ENCODE measurements at regions not wholly inside any gene's neighbourhood (a gene's known extent, or its start where the extent isn't known, plus 50 kb on each side); places are given as distances from the start of the nearest gene placed in this dataset.

DNA sequence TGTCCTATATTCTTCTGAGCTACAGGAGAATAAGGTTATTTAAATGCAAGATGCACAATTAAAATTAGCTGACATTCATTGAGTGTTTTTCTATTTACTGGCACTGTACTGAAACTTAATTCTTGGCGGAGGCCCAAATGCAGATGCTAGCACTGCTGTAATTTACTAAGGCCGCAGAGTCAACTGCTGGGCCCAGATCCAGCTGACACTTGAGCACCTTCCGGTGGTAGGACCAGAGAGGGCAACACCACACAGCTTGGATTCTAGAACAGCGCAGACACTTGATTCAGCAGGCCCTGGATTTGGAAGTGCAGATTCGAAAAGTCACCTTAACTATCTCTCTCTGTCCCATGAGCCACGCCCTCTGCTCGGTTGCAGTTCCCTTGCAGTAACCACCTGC lies 228.6 kb upstream of the TMEM72 start:
- no peak for DNase-seq (ENCODE audit: low read depth)

DNA sequence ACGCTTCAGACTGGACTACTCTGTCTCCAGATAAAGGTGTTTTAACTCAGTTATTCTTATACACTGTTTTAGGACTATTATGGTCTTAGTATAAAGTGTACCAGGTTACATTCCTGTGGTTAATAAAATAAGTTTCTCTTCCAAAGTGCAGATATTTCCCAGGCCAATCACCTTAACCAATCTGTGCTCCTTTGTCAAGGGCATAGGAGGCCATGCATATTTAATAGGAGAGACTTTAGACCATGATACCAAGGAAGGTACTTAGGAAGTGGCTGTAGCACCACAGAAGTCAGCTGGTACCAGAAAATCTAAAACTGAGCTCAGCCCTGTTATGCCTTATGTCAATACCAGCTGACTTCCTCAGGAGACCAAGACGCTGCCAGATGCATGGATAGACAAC lies 226.5 kb upstream of the TMEM72 start:
- no peak for DNase-seq (ENCODE audit: low read depth)

DNA sequence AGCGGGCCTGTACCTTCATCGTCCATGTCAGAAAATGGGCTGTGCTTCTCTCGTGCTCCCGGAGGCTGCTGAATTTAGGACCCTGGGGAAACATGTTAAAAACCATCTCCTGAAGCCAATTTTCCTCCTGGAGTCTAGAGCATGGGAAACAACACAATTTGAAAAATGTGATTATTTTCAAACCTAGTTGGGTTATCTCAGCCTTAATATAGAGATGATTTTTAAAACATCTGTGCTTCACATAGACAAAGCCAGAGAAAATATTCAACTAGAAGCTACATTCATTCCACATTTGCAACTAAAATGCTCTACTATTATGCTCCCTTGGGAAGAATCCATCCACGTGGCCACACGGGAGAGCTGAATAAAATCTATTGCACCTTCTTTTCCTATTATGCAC lies 225.9 kb upstream of the TMEM72 start:
- DNase-seq (ENCODE audit: low read depth): no peak

DNA sequence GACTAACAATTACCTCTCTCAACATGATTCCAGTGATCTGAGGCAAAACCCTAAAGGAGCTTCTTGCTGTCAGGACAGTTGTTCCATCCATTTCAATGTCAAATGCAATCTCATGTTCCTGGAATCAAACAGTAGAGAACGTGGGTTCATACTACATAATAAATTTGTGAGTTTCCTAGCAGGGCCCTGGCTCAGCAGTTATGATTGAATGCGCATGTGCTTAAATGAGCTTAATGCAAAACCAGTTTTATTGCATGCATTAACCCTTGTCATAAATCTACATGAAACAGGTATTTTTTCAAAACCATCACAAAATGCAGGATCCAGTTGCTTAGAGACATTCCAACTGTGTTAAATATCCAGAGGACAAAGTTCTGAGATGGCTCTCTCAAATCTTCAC lies 225.4 kb upstream of the TMEM72 start:
- no peak for DNase-seq (ENCODE audit: low read depth)

DNA sequence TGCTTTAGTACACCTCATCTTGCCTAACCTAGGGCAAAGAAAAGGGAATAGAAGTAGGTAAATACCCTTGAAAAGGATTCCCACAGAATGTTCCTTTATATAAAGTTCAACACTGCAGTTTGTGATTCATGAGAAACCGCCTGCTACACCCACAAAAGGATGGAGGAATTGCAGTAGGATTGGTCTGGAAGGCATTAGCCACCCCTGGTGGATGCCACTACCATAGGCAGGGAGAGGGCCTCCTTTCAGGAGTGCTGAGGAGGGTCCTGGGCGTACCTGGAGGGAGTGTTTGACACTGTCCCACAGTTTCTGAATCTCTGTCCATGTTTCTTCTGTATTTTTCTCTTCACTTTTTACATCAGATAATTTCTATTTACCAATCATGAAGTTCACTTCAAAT lies 221.8 kb upstream of the TMEM72 start:
- DNase-seq (ENCODE audit: low read depth): no peak

DNA sequence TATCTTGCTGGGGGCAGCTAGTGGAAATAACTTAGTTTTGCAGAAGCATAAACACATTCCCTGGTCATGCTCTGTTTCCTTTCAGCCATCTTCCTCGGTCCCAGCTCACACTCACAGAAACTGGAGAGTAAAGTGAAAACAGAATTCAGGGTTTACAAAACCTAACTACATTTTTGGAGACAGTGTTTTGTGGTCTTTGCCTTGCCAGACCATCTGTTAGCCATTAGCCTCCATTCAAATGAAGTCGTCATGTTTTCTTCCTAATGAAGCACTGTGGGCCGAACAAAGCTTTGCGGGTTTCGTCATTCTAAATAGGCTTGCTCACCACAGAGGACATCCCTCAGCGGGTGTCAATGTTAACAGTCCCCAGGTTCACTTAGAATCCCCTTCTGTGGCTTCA lies 214.6 kb upstream of the TMEM72 start:
- DNase-seq (ENCODE audit: low read depth): no peak

DNA sequence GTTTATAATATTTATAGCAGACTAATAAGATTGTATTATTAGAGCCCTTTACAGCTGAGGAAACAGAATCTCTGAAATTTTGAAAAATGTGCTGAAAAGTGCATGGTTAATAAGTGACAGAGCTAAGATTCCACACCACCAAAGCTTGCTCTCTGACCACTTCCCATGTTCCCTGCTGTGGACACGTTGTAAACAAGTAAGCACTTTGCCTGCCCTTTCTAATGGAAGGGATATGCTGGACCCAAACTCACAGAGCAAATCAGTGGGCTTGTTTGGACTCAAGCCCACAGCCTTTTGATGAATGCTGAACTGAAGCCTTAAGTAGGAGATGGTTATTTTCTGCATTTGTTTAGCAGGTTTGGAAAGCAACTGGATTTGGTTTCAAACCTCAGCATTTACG lies 214.0 kb upstream of the TMEM72 start:
- no peak for DNase-seq (ENCODE audit: low read depth)

DNA sequence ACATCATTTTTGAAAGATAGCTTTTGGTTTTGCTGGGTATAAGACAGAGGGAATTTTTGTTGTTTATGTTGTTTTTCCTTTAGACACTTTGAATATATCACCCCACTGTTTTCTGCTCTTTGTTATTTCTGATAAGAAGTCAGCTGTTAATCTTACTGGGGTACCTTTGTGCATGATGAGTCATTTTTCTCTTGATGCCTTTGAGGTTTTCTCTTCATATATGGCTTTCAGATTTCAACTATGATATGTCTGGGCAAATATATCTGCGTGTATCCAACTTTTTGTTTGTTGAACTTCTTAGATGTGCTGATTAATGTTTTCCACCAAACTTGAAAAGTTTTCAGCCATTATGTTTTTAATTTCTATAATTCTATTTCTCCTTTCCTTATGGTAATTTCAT lies 208.6 kb upstream of the TMEM72 start:
- no peak for DNase-seq (ENCODE audit: low read depth)

DNA sequence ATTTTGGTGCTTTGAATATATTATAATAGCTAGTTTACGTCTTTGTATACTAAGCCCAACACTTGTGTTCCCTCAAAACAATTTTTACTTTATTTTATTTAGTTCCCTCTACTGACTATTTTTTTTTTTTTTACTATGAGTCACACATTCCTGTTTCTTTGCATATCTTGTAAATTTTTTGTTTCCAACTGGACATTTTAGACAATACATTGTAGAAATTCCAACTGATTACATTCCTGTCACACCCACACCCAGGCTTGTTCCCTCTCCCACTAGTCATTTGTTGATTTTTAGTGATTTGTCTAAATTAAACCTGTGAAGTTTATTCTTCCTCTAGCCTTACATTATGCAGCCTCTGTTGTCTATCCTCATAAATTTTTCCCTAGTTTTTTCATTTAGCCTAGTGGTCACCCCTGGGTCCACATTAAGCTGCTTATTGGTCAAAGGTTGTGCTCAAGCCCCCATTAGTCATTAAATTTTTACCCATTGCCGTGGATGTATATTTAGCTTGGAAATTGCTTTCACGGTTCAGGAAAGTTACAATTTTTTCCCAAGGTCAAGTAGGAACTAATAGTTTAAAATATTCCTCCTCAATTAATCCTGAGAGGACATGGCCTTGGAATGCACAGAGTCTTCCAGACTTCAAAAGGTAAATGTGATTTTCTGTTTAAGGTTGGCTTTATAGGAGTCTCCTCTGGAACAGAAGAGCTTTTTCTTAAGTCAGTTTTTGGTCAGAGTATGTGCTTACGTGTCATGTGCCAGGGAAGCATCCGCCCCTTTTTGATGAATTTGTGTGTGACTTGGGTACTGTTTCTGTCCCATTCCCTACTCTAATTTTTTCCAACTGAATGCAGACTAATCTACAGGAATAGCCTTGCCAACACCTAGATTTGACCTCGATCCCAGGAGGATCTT lies 207.6 kb upstream of the TMEM72 start:
- no peak for DNase-seq (ENCODE audit: low read depth)

DNA sequence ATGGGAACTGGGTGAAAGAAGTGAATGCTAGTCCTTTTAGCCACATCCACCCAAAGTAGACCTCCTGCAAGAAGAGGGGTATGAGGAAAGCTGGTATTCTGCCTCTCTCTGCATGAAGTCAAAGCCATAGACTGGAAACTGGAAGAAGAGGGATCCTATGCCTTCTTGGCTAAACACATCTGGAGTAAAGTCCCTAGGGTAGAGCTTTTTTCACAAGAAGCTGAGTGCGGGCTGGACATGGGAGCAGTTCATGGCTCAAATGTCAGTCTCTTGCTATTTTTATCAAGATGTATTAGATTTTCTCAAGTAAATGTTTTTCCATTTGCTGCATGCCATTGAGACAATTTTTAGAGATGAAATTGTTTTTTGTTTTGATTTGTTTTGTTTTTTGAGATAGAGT lies 206.5 kb upstream of the TMEM72 start:
- DNase-seq (ENCODE audit: low read depth): no peak

DNA sequence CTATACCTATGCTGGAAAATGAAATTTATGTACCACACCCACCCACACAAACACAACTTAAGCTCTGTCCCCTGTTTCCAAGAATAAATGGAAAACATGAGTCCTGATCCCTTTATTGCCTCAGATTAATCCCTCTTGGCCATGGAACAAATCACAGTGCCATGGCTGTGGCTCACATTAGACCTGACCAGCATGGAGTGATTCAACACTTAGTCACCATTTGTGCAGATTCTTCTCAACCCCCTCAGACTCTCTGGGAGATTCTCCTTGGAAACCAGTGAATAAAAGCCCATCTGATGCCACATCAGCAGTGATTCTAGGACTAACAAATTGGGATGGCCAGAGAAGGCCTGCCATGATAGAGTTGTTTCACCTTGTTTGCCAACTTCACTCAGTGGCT lies 204.4 kb upstream of the TMEM72 start:
- no peak for DNase-seq (ENCODE audit: low read depth)

DNA sequence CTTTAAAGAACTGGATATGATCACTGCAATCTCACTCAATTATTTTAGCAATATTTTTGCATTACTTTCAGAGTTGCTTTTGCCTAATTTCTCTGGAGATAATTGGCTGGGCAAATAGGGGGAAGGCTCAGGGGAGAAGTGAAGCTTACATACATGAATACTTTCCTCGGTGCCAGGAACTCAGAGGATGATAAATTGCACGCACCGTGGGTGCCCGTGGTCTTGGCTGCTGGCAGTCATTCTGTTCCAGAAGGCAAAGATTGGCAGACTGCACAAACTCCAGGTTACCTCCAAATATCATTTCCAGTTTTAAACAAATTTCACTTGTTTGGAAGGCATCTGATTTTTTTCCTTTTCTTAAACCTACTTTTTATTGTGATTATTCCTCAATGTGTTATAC lies 197.8 kb upstream of the TMEM72 start:
- no peak for DNase-seq (ENCODE audit: low read depth)

DNA sequence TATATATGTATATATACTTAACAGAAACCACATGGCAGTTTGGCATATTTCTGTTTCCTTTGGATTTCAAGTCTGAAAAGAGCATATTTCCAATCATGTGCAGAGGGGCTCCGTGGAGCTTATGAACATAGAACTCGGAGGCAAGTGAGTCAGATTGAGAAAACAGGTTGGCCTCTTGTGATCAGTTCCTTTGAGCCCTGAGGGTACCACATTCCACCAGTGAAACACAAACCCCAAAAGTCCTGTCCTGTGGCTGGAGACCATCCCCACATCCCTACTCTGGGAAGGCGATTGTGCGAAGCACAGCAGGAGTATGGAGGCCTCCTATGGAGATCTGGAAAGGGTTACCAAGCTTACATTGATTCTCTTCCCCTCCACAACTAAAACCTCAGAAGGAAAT lies 196.7 kb upstream of the TMEM72 start:
- DNase-seq (ENCODE audit: low read depth): no peak

DNA sequence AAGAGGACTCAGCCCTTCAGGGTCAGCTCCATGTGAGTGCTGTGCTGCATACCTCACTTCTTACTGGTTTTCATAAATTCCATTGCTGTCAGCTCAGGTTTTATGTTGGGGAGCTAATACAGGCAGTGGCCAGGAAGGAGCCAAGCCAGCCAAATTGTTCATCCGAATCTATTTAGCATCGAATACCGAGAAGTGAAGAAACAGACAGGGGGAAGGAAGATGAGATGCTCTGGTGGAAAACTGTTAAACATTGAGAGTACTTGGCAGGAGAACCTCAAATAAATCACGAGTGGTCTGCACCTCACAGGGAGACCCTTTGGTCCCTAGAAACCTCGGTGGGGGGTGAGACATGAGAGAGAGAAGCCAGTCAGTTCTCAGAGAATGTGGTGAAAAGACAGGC lies 196.0 kb upstream of the TMEM72 start:
- DNase-seq (ENCODE audit: low read depth): no peak

DNA sequence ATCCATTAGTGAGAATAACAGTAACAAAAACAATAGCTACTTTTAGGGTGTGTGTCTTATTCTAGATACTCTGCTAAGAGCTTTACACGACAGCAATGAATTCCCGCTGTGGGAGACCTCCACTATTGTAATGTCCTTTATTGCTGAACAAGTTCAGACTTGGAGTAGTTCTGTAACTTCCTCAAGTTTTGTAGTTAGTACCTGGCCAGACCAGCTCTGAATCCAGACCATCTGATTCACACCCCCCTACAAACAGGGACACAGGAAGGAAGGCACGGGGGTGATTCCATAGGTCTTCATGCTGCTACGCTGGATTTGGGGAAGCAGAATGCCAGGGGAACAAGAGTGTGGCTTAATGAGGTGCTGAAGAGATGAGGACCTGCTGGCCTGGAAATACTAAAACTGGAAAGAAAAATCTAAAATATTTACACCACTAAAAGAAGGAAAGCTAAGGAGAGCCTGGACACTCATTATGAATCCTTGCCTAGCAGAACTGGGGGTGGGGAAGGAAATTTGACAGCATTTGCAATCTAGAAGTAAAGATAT lies 194.6 kb upstream of the TMEM72 start:
- no peak for DNase-seq (ENCODE audit: low read depth)

DNA sequence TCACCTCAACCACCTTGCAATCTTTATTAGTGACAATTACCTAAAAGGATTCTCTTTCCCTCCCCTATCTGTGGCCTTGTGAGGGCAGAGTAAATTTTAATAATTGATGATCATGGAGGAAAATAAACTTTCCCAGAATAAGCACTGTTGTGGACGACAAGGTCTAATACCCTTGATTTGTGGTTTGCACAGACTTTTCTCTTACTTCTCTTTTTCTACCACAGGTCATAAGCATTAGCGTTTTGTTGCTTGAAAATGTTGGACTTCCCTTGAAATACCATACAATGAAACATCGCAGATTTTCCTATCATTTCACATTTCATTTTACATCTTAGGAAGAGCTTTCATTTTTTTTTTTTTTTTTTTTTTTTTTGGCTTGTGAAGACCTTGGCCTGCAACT lies 188.1 kb upstream of the TMEM72 start:
- no peak for DNase-seq (ENCODE audit: low read depth)

DNA sequence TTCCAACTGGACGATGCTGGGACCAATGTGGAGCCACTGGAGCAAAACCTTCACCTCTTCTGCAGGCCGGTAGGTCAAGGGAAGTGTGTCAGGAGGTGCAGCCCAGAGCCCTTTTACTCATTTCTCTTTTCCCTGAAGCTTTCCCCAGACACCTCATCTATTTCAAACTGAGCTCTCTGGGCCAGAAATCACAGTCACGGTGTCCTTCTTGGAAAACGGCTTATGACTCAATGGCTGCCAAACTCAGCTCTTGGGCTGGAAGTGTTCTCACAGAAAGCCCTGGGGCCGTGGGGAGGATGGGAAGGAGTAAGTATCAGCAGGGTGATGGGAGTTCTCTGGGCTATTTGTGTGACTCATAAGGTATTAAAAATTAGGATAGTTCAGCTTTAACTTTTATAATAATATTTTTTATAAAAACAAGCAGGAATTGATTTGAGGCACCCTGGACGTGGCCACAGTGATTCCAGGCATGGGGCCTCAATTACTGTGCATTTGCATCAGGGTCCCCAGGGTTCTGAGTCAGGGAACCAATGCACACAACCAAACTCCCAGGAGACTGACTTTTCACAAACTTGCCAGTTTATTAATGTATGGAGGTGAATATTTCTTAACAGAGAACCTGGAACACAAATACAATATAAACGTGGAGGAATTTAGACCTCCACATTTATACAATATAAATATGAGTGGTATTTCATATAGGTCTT lies 187.4 kb upstream of the TMEM72 start:
- no peak for DNase-seq (ENCODE audit: low read depth)

DNA sequence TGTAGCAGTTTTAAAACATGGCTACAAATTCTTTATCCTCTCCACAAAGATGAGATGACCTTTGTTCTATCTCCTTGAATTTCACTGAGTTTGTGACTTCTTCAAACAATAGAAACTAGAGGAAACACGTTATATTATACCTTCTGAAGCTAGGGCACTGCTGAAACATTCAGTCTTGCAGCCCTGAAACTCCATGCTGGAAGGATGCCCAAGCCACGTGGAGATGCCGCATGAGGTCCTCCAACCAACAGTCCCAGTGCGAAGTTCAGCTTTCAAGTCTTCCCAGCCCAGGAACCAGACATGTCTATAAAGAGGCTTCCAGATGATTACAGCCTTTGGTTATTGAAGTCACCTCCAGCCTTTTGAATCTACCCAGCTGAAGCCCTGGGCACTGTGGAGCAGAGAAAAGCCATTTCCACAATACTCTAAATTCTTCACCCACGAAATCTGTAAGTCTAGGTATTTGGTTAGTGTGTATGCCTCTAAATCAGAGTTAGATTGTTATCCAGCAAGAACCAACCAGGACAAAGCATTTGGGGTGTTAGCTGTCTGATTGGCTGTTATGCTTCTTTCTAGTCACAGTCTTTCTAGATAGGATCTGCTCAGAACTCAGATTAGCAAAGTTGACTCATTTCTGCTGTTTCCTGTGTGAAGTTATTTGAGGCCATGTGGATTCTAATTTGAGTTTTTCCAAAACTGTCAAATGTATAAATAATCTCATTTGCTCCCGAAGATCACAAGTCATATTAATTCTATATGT lies 186.5 kb upstream of the TMEM72 start:
- no peak for DNase-seq (ENCODE audit: low read depth)

DNA sequence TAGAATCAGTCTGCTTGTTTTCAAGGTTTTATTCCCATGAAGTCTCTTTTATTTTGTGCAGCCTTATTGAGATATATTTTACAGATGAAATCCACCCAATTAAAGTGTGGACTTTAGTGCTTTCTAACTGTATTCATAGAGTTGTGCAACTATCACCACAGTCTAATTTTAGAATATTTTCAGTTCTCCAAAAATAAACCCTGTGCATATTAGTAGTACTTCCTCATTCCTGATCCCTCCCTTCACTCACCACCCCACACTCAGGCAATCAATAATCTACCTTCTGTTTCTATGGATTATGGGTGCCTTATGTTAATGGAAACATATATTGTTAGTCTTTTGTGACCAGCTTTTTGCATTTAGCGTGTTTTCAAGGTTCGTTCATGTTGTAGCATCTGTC lies 185.7 kb upstream of the TMEM72 start:
- DNase-seq (ENCODE audit: low read depth): no peak

DNA sequence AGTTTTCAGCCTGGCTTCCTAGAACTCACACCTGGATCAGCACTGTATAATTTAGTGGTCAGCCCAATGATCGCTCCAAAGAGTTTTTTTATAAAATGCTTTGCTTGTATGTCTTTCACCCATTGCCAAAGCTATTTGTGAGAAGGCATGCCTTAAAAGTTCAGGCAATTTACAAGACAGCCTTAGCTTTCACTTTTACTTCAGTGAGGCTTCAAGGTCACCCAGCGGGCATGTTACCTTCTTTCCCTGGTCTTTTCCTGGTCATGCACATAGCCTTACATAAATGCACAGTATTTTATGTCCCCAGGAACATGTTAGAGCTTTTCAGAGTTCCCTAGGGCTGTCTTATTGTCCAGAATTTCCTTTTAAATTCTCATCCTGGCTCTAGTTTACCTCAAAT lies 179.9 kb upstream of the TMEM72 start:
- DNase-seq (ENCODE audit: low read depth): no peak

DNA sequence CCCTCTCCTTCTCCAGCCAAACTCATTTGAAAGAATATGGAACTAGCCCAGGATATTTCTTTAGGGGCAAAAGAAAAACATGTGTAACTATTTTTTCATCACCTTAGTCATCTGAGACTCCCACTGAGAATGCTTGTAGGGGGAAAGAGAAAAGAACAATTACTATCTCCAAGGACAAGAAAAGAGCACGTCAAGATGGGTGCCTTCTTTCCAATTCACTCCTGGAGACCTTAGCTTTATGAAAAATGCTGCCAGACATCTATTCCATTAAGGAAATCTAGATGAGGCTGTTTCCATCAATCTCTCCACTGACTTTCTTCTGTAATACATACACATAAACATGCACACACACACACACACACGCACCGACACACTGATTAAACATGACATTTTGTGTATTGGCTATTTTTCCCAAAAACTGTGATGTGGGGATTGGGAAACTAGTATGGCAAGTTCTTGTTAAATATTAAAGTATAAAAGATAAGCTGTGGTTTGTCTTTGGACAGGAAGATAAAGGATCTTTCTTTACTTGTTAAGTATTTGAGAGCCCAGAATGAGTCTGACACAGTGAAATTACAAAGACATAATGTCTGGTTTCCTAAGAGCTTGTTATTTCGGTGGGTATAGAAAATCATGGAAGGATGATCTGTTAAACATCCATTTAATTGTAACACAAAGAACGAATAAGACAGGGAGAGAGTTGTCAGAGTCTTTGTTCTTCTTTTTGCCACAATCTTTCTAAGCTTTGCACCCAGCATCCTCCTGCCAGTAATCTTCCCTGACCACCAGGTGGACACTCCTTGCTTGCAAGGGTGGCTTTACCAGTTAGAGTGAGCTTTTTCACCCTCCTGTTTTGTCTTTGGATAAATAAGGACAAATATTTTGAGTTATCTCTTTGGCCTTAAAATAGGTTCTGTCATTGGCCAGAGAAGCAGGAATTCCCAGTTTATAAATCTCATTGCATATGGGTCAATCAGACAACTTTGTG lies 177.3 kb upstream of the TMEM72 start:
- DNase-seq (ENCODE audit: low read depth): no peak
